ENCODE measurements at regions not wholly inside any gene's neighbourhood (a gene's known extent, or its start where the extent isn't known, plus 50 kb on each side); places are given as distances from the start of the nearest gene placed in this dataset.
"Not testable (repeated sequence)": the region's sequence is repeated elsewhere in the genome, so short reads cannot be mapped to it uniquely, and the experiment has no call there.

- DNase-seq (ENCODE audit: extremely low spot score) = no peak
- Histone ChIP-seq H3K36me3 (ENCODE audit: insufficient read depth) (no peaks in the 10 kb centered on the region), H3K4me1 (ENCODE audit: insufficient read depth) (no peaks in the 10 kb centered on the region), H3K4me3 (ENCODE audit: low read depth, low read length) (no peak overlapping the region), H3K27ac (ENCODE audit: low read depth) (no peak overlapping the region)
Observed at GRCh38 chr3:95539950-95540483, 1274.4 kb upstream of the EPHA6 start.

GRCh38 chr3:95565502-95565901 is 1248.9 kb upstream of the EPHA6 start:
- H3K4me1 ChIP-seq (ENCODE audit: insufficient read depth) = no peaks in the 10 kb centered on the region
- no peaks in the 10 kb centered on the region for H3K36me3 ChIP-seq (ENCODE audit: insufficient read depth)
- DNase-seq (ENCODE audit: extremely low spot score) = no peak
- 97% methylated on average over 1 of the region's 1 CpG for WGBS
- no peak overlapping the region for H3K27ac ChIP-seq (ENCODE audit: low read depth)
- H3K4me3 ChIP-seq (ENCODE audit: low read depth, low read length) = no peak overlapping the region

GRCh38 chr3:95567346-95567745 is 1247.0 kb upstream of the EPHA6 start:
- H3K4me3 ChIP-seq (ENCODE audit: low read depth, low read length) = no peak overlapping the region
- H3K36me3 ChIP-seq (ENCODE audit: insufficient read depth) = no peaks in the 10 kb centered on the region
- 71% methylated on average over 3 of the region's 3 CpGs for WGBS
- no peak for DNase-seq (ENCODE audit: extremely low spot score)
- H3K4me1 ChIP-seq (ENCODE audit: insufficient read depth) = no peaks in the 10 kb centered on the region
- no peak overlapping the region for H3K27ac ChIP-seq (ENCODE audit: low read depth)

GRCh38 chr3:95586754-95587153 is 1227.6 kb upstream of the EPHA6 start:
- Histone ChIP-seq H3K27ac (ENCODE audit: low read depth) (no peak overlapping the region), H3K36me3 (ENCODE audit: insufficient read depth) (no peaks in the 10 kb centered on the region), H3K4me3 (ENCODE audit: low read depth, low read length) (no peak overlapping the region), H3K4me1 (ENCODE audit: insufficient read depth) (no peaks in the 10 kb centered on the region)
- no peak for DNase-seq (ENCODE audit: extremely low spot score)
- WGBS = 53% methylated on average over 2 of the region's 2 CpGs

GRCh38 chr3:95587641-95588040 is 1226.8 kb upstream of the EPHA6 start:
- H3K27ac ChIP-seq (ENCODE audit: low read depth); H3K4me1 ChIP-seq (ENCODE audit: insufficient read depth); H3K36me3 ChIP-seq (ENCODE audit: insufficient read depth); DNase-seq (ENCODE audit: extremely low spot score); H3K4me3 ChIP-seq (ENCODE audit: low read depth, low read length): not testable (repeated sequence)
- 85% methylated on average over 8 of the region's 8 CpGs for WGBS

- WGBS = 89% methylated on average over 13 of the region's 13 CpGs
- Histone ChIP-seq H3K4me1 (ENCODE audit: insufficient read depth) (no peaks in the 10 kb centered on the region), H3K4me3 (ENCODE audit: low read depth, low read length) (no peak overlapping the region), H3K27ac (ENCODE audit: low read depth) (no peak overlapping the region), H3K36me3 (ENCODE audit: insufficient read depth) (no peaks in the 10 kb centered on the region)
- no peak for DNase-seq (ENCODE audit: extremely low spot score)
Observed at GRCh38 chr3:95588473-95588872, 1225.9 kb upstream of the EPHA6 start.

GRCh38 chr3:95595416-95596075 is 1218.8 kb upstream of the EPHA6 start:
- 90% methylated on average over 26 of the region's 26 CpGs for WGBS
- no peak overlapping the region for H3K27ac ChIP-seq (ENCODE audit: low read depth)
- H3K4me1 ChIP-seq (ENCODE audit: insufficient read depth) = no peaks in the 10 kb centered on the region
- no peaks in the 10 kb centered on the region for H3K36me3 ChIP-seq (ENCODE audit: insufficient read depth)
- H3K4me3 ChIP-seq (ENCODE audit: low read depth, low read length) = no peak overlapping the region
- DNase-seq (ENCODE audit: extremely low spot score) = no peak

GRCh38 chr3:95607926-95608325 is 1206.5 kb upstream of the EPHA6 start:
- WGBS = 91% methylated on average over 1 of the region's 1 CpG
- no peak for DNase-seq (ENCODE audit: extremely low spot score)
- H3K4me1 ChIP-seq (ENCODE audit: insufficient read depth) = no peaks in the 10 kb centered on the region
- H3K36me3 ChIP-seq (ENCODE audit: insufficient read depth) = no peaks in the 10 kb centered on the region
- no peak overlapping the region for H3K27ac ChIP-seq (ENCODE audit: low read depth)
- H3K4me3 ChIP-seq (ENCODE audit: low read depth, low read length) = no peak overlapping the region

- H3K4me3 ChIP-seq (ENCODE audit: low read depth, low read length) = no peak overlapping the region
Observed at GRCh38 chr3:95609411-95609810, 1205.0 kb upstream of the EPHA6 start.

GRCh38 chr3:95612611-95613010 is 1201.8 kb upstream of the EPHA6 start:
- H3K4me1 ChIP-seq (ENCODE audit: insufficient read depth) = no peaks in the 10 kb centered on the region
- DNase-seq (ENCODE audit: extremely low spot score) = no peak
- H3K36me3 ChIP-seq (ENCODE audit: insufficient read depth) = no peaks in the 10 kb centered on the region
- H3K27ac ChIP-seq (ENCODE audit: low read depth) = no peak overlapping the region
- no peak overlapping the region for H3K4me3 ChIP-seq (ENCODE audit: low read depth, low read length)

More at GRCh38 chr3:95609411-95609810, 1205.0 kb upstream of the EPHA6 start:
- Histone ChIP-seq H3K27ac (ENCODE audit: low read depth) (no peak overlapping the region), H3K4me1 (ENCODE audit: insufficient read depth) (no peaks in the 10 kb centered on the region), H3K36me3 (ENCODE audit: insufficient read depth) (no peaks in the 10 kb centered on the region)
- no peak for DNase-seq (ENCODE audit: extremely low spot score)

- 39% methylated on average over 1 of the region's 1 CpG for WGBS
- no peak for DNase-seq (ENCODE audit: extremely low spot score)
- H3K36me3 ChIP-seq (ENCODE audit: insufficient read depth) = no peaks in the 10 kb centered on the region
- no peak overlapping the region for H3K27ac ChIP-seq (ENCODE audit: low read depth)
- no peak overlapping the region for H3K4me3 ChIP-seq (ENCODE audit: low read depth, low read length)
- H3K4me1 ChIP-seq (ENCODE audit: insufficient read depth) = no peaks in the 10 kb centered on the region
Observed at GRCh38 chr3:95613993-95614392, 1200.4 kb upstream of the EPHA6 start.

- WGBS = 74% methylated on average over 4 of the region's 4 CpGs
- no peaks in the 10 kb centered on the region for H3K4me1 ChIP-seq (ENCODE audit: insufficient read depth)
Observed at GRCh38 chr3:95615592-95616310, 1198.6 kb upstream of the EPHA6 start.

GRCh38 chr3:95626107-95626506 is 1188.3 kb upstream of the EPHA6 start:
- Histone ChIP-seq H3K4me3 (ENCODE audit: low read depth, low read length) (no peak overlapping the region), H3K36me3 (ENCODE audit: insufficient read depth) (no peaks in the 10 kb centered on the region), H3K27ac (ENCODE audit: low read depth) (no peak overlapping the region), H3K4me1 (ENCODE audit: insufficient read depth) (no peaks in the 10 kb centered on the region)
- WGBS = 95% methylated on average over 3 of the region's 3 CpGs
- no peak for DNase-seq (ENCODE audit: extremely low spot score)

More at GRCh38 chr3:95615592-95616310, 1198.6 kb upstream of the EPHA6 start:
- Histone ChIP-seq H3K36me3 (ENCODE audit: insufficient read depth) (no peaks in the 10 kb centered on the region), H3K4me3 (ENCODE audit: low read depth, low read length) (no peak overlapping the region), H3K27ac (ENCODE audit: low read depth) (no peak overlapping the region)
- no peak for DNase-seq (ENCODE audit: extremely low spot score)

- Histone ChIP-seq H3K36me3 (ENCODE audit: insufficient read depth) (no peaks in the 10 kb centered on the region), H3K27ac (ENCODE audit: low read depth) (no peak overlapping the region), H3K4me1 (ENCODE audit: insufficient read depth) (no peaks in the 10 kb centered on the region), H3K4me3 (ENCODE audit: low read depth, low read length) (no peak overlapping the region)
- 66% methylated on average over 4 of the region's 4 CpGs for WGBS
- DNase-seq (ENCODE audit: extremely low spot score) = no peak
Observed at GRCh38 chr3:95627293-95627692, 1187.1 kb upstream of the EPHA6 start.

Measured in urinary bladder (tissue), 3 donors.